Karpas-422 (cell line): ENCODE measurements at regions not wholly inside any gene's neighbourhood (a gene's known extent, or its start where the extent isn't known, plus 50 kb on each side); places are given as distances from the start of the nearest gene placed in this dataset. TPM values are rescaled to one million over a fixed set of nuclear protein-coding genes. Genes with fewer than 3 reads are reported as not detected.

Experiments
- DNase-seq: peaks from one replicate; pipeline ENCODE4 v3.0.0-alpha.2; 2015
- H2AFZ ChIP-seq: fragments of 200-600 bp; sonication (generic); 2 replicates; pipeline ENCODE4 v1.6.1; 2014; ENCODE audit warnings: antibody characterized with exemption, low read length, mixed read lengths
- H3K27ac ChIP-seq: fragments of 200-600 bp; sonication (generic); 2 replicates; pipeline ENCODE4 v1.5.1; 2014; ENCODE audit warnings: mild to moderate bottlenecking, low read length, moderate library complexity
- H3K27me3 ChIP-seq: fragments of 200-600 bp; sonication (generic); 2 replicates; pipeline ENCODE4 v1.6.1; 2014; ENCODE audit warnings: low read length, mixed read lengths
- H3K36me3 ChIP-seq: fragments of 200-600 bp; sonication (generic); 2 replicates; pipeline ENCODE4 v1.6.1; 2014; ENCODE audit warnings: low read length, mixed read lengths; ENCODE audit not compliant: insufficient read depth
- H3K4me1 ChIP-seq: fragments of 200-600 bp; sonication (generic); 2 replicates; pipeline ENCODE4 v1.6.1; 2014; ENCODE audit warnings: mild to moderate bottlenecking, low read length, mixed read lengths
- H3K4me2 ChIP-seq: fragments of 200-600 bp; sonication (generic); 2 replicates; pipeline ENCODE4 v1.6.1; 2014; ENCODE audit warnings: low read length, low read depth, mild to moderate bottlenecking; ENCODE audit not compliant: poor library complexity, severe bottlenecking
- H3K4me3 ChIP-seq: fragments of 200-600 bp; sonication (generic); 2 replicates; pipeline ENCODE4 v1.5.1; 2014; ENCODE audit warnings: mild to moderate bottlenecking, antibody characterized with exemption, low read length, mixed read lengths
- H3K79me2 ChIP-seq: fragments of 200-600 bp; sonication (generic); 2 replicates; pipeline ENCODE4 v1.6.1; 2014; ENCODE audit warnings: mild to moderate bottlenecking, low read length, mixed read lengths
- H3K9ac ChIP-seq: fragments of 200-600 bp; sonication (generic); 2 replicates; pipeline ENCODE4 v1.6.0; 2014; ENCODE audit warnings: low read length
- H3K9me2 ChIP-seq: fragments of 200-600 bp; sonication (generic), shearing (Covaris generic); replicated peaks from 2 replicates; pipeline ENCODE4 v1.6.0; 2014; ENCODE audit warnings: mild to moderate bottlenecking, low read length, moderate library complexity; ENCODE audit not compliant: insufficient read depth
- H3K9me3 ChIP-seq: fragments of 300-700, 200-600 bp; sonication (generic); 2 replicates; pipeline ENCODE4 v1.6.1; 2014; ENCODE audit warnings: low read length, mixed read lengths
- H4K20me1 ChIP-seq: fragments of 200-600 bp; sonication (generic); 2 replicates; pipeline ENCODE4 v1.6.1; 2014; ENCODE audit warnings: mild to moderate bottlenecking, antibody characterized with exemption, low read length, low read depth; ENCODE audit not compliant: insufficient read depth
- small RNA-seq: library from RNA; depleted of rRNA; stranded (forward); fragments of <200 nt; gene quantifications from one replicate; pipeline ENCODE3, GENCODE V24; 2014

DNA sequence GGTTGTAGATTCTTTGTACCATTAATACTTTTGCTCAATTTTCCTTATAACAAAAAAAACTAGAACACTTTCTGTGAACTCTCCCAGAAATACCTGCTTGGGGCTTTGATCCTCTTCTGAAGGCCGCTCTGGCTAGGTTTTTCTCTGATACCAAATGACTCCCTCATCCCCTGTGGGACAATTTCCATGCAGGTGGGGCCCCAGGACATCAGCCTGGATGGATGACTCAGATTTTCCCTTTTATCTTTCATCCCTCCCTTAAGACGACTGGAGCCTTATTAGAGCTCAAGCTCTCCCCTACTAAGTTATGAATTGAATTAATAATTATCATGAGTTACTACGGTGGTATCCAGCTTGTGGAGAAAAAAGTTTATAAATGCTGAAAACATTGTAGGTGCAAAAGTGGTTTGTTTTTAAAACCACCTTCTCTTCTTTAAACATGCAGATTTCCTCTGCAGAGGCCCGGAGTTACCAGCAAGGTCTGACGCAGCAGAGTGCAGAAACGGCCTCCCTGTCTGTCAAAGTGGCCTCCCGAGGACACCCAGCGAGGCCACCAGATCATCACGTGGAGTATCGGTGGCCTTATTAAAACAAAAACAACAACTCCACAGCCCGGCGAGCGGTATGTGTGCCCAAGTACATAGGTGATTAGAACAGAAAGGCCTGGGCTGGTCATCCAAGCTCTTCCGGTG is 50.8 kb upstream of the IRX4 start:
- Histone ChIP-seq H3K27ac (no peak overlapping the region), H3K27me3 (no peaks in the 10 kb centered on the region), H3K9me3 (no peaks in the 10 kb centered on the region; the same call in 1 of the 2 replicates), H3K9me2 (no peaks in the 10 kb centered on the region), H3K79me2 (no peaks in the 10 kb centered on the region), H3K36me3 (no peaks in the 10 kb centered on the region), H4K20me1 (no peaks in the 10 kb centered on the region), H3K4me3 (no peak overlapping the region), H3K4me1 (no peaks in the 10 kb centered on the region), H3K9ac (no peak overlapping the region), H2AFZ (no peak overlapping the region), H3K4me2 (no peak overlapping the region)
- no peak for DNase-seq

Small RNAs in the stretch of these regions (small RNA-seq; reads per million reads assigned to genes)
- not detected for gene AC092266.1
- gene RF00019: not detected
